IMR-90 (cell line): ENCODE measurements at regions not wholly inside any gene's neighbourhood (a gene's known extent, or its start where the extent isn't known, plus 50 kb on each side); places are given as distances from the start of the nearest gene placed in this dataset.

Source experiments
- ATAC-seq: fragments of 200-7000 bp; cut with Tn5 transposase; 2 replicates; pipeline ENCODE4 v1.9.1; 2020; ENCODE audit warnings: low read depth, mild to moderate bottlenecking, moderate library complexity
- BruUV-seq: library from RNA; stranded (reverse); fragments of 400-500 nt; replicated peaks from 2 replicates; lab custom pipeline; 2021; lab: Mats Ljungman, UMichigan
- CTCF ChIA-PET: fragments of 300-600 bp; formaldehyde crosslinking; extraction: SDS; loops from one replicate; lab custom pipeline; 2021; ENCODE audit warnings: antibody characterized with exemption; lab: Yijun Ruan, JAX
- POLR2A ChIA-PET: fragments of 300-600 bp; sonication (Branson Sonifier 250); formaldehyde crosslinking; loops from one replicate; lab custom pipeline; 2022; ENCODE audit warnings: antibody characterized with exemption; ENCODE audit not compliant: unreplicated experiment; lab: Charles Lee
- DNase-seq: peaks from one replicate; pipeline ENCODE4 v3.0.0; 2013
- H2AFZ ChIP-seq: replicated peaks from 2 replicates; pipeline ENCODE3; 2013; ENCODE audit warnings: low read length, mild to moderate bottlenecking; ENCODE audit not compliant: poor library complexity
- H2AK5ac ChIP-seq: 2 replicates; pipeline ENCODE4 v1.6.1; 2013; ENCODE audit warnings: low read depth, low read length, inconsistent platforms
- H2AK9ac ChIP-seq: replicated peaks from 2 replicates; pipeline ENCODE3; 2013; ENCODE audit warnings: mild to moderate bottlenecking, low read depth, low read length, moderate library complexity; ENCODE audit not compliant: poor library complexity
- H2BK120ac ChIP-seq: 2 replicates; pipeline ENCODE4 v1.6.1; 2013; ENCODE audit warnings: low read depth, low read length, inconsistent platforms
- H2BK15ac ChIP-seq: 3 replicates; pipeline ENCODE4 v1.6.1; 2013; ENCODE audit warnings: low read depth, low read length, inconsistent platforms
- H2BK20ac ChIP-seq: 2 replicates; pipeline ENCODE4 v1.6.1; 2013; ENCODE audit warnings: low read depth, mild to moderate bottlenecking, inconsistent platforms, low read length, moderate library complexity
- H2BK5ac ChIP-seq: 2 replicates; pipeline ENCODE4 v1.6.1; 2013; ENCODE audit warnings: mild to moderate bottlenecking, low read depth, low read length, inconsistent platforms; ENCODE audit not compliant: poor library complexity, severe bottlenecking
- H3K14ac ChIP-seq: replicated peaks from 2 replicates; pipeline ENCODE4 v1.6.1; 2013; ENCODE audit warnings: low read depth, low read length, inconsistent platforms
- H3K18ac ChIP-seq: 2 replicates; pipeline ENCODE4 v1.6.1; 2013; ENCODE audit warnings: low read depth, low read length, control low read depth
- H3K23ac ChIP-seq: 2 replicates; pipeline ENCODE4 v1.6.1; 2013; ENCODE audit warnings: low read depth, low read length, inconsistent platforms
- H3K27ac ChIP-seq: 2 replicates; pipeline ENCODE4 v1.5.1; 2013; ENCODE audit warnings: mild to moderate bottlenecking, control low read depth, low read length; ENCODE audit not compliant: insufficient read depth
- H3K27me3 ChIP-seq: 2 replicates; pipeline ENCODE4 v1.6.1; 2013; ENCODE audit warnings: low read length; ENCODE audit not compliant: control insufficient read depth, insufficient read depth
- H3K36me3 ChIP-seq: 2 replicates; pipeline ENCODE4 v1.6.1; 2013; ENCODE audit warnings: low read length, mixed read lengths; ENCODE audit not compliant: control insufficient read depth, insufficient read depth
- H3K4ac ChIP-seq: 2 replicates; pipeline ENCODE4 v1.6.1; 2013; ENCODE audit warnings: low read depth, low read length, inconsistent platforms
- H3K4me1 ChIP-seq: 2 replicates; pipeline ENCODE4 v1.6.1; 2013; ENCODE audit warnings: low read length, mixed read lengths; ENCODE audit not compliant: control insufficient read depth, insufficient read depth
- H3K4me2 ChIP-seq: 2 replicates; pipeline ENCODE4 v1.6.1; 2013; ENCODE audit warnings: low read depth, mild to moderate bottlenecking, control low read depth, low read length, moderate library complexity
- H3K4me3 ChIP-seq: 2 replicates; pipeline ENCODE4 v1.5.1; 2013; ENCODE audit warnings: low read depth, mild to moderate bottlenecking, control low read depth, low read length, moderate library complexity; ENCODE audit not compliant: insufficient read depth
- H3K56ac ChIP-seq: 2 replicates; pipeline ENCODE4 v1.6.1; 2013; ENCODE audit warnings: low read length, inconsistent platforms; ENCODE audit not compliant: insufficient read depth; ENCODE audit errors: extremely low read depth
- H3K79me1 ChIP-seq, 2 experiments: 2 replicates each; pipeline ENCODE4 v1.6.1; 2013; ENCODE audit warnings: low read length in 2 of 2, inconsistent platforms in 1 of 2, low read depth in 1 of 2
- H3K9ac ChIP-seq: 2 replicates; pipeline ENCODE4 v1.6.1; 2013; ENCODE audit warnings: low read depth, low read length, control low read depth
- H3K9me1 ChIP-seq: 2 replicates; pipeline ENCODE4 v1.6.1; 2013; ENCODE audit warnings: low read length, inconsistent platforms; ENCODE audit not compliant: insufficient read depth
- H3K9me3 ChIP-seq: 2 replicates; pipeline ENCODE4 v1.6.1; 2013; ENCODE audit warnings: low read length; ENCODE audit not compliant: control insufficient read depth, insufficient read depth
- H4K20me1 ChIP-seq: 2 replicates; pipeline ENCODE4 v1.6.1; 2013; ENCODE audit warnings: low read length, inconsistent platforms; ENCODE audit not compliant: insufficient read depth
- H4K5ac ChIP-seq: 2 replicates; pipeline ENCODE4 v1.6.1; 2013; ENCODE audit warnings: mild to moderate bottlenecking, low read depth, low read length, control low read depth
- H4K8ac ChIP-seq, 2 experiments: 2 replicates each; pipeline ENCODE4 v1.6.1; 2013; ENCODE audit warnings: low read depth in 2 of 2, low read length in 2 of 2, control low read depth in 1 of 2, inconsistent platforms in 1 of 2
- H4K91ac ChIP-seq: 2 replicates; pipeline ENCODE4 v1.6.1; 2013; ENCODE audit warnings: low read depth, low read length, inconsistent platforms; ENCODE audit not compliant: insufficient read depth
- CEBPB ChIP-seq: IDR thresholded peaks from 2 replicates; pipeline ENCODE4 v1.6.1; 2012; ENCODE audit warnings: low read depth, low read length, improper control_type of control experiment
- SMC3 ChIP-seq: fragments of 150-350 bp; IDR thresholded peaks from 2 replicates; pipeline ENCODE4 v1.6.1; 2016; ENCODE audit warnings: low read depth, mild to moderate bottlenecking, antibody characterized with exemption, low read length, moderate library complexity
- WGBS, 2 experiments: methylation state at CpG; one replicate each; pipeline versions ENCODE4 v1.1.5 to v1.1.7; 2013; ENCODE audit warnings: missing lambda C conversion rate in 2 of 2; ENCODE audit not compliant: insufficient read length in 1 of 2; ENCODE audit errors: extremely low coverage in 2 of 2; 5-methylcytosine and 5-hydroxymethylcytosine counted together
- dilution Hi-C: fragments of 300-500 bp; cut with HindIII; formaldehyde crosslinking; loops from one replicate; pipeline ENCODE4 v1.14.3; 2018; ENCODE audit warnings: low sequenced_read_pairs; ENCODE audit not compliant: unreplicated experiment
- in situ Hi-C: fragments of 300-500 bp; cut with MboI; formaldehyde crosslinking; loops from 3 replicates; pipeline ENCODE4 v1.14.3; 2019; ENCODE audit warnings: low sequenced_read_pairs, inconsistent platforms, mixed read lengths
- intact Hi-C: fragments of 100-400 bp; cut with micrococcal nuclease; formaldehyde crosslinking; loops from 2 replicates; pipeline ENCODE4 v1.10.0; 2022

DNA sequence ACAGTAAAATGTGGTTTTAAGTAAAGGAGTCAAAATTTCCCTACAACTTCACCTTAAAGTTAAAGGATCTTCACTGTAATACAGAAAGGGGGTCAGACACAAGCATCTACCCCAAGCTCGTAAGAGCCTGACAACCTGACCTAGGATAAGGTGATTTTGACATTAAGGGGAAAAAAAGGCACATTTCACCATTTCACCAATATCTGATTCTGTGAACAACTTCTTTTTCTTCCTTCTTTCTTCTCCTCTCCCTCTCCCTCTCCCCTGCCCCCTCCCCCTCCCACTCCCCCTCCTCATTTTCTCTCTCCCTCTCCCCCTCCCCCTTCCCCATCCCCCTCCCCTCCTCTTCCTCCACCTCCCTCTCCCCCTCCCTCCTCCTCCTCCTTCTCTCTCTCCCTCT is 796.7 kb upstream of the ARGLU1 start:
- peak overlapping the region; percentile 47 for H2BK20ac ChIP-seq
- intact Hi-C loops, result no loop called here
- peak overlapping the region; percentile 84; the same call in 1 of the 2 replicates for H3K56ac ChIP-seq
- H3K4ac ChIP-seq, result peak overlapping the region; percentile 94
- no peaks in the 10 kb centered on the region for H3K27me3 ChIP-seq
- ATAC-seq, result no peak
- H2BK120ac ChIP-seq, result peak overlapping the region; percentile 92
- peaks cover 30 to 53% of the 10 kb centered on the region in 2 experiments for H3K79me1 ChIP-seq
- H3K23ac ChIP-seq, result peak overlapping the region; percentile 7; the same call in 1 of the 2 replicates
- TF ChIP-seq SMC3 (no peak), CEBPB (no peak)
- ChIA-PET CTCF (no interaction called here), POLR2A (no interaction called here)
- no peaks in the 10 kb centered on the region for H3K9me3 ChIP-seq
- H3K27ac ChIP-seq, result peak overlapping the region; percentile 75
- no TSS peak for BruUV-seq
- H4K5ac ChIP-seq, result peak overlapping the region; percentile 9; the same call in 1 of the 2 replicates
- H4K8ac ChIP-seq, result peak overlapping the region; percentile 74 to 84
- H3K4me2 ChIP-seq, result no peak overlapping the region
- H2AFZ ChIP-seq, result no peak overlapping the region
- no peaks in the 10 kb centered on the region; the same call in 1 of the 2 replicates for H3K36me3 ChIP-seq
- H2AK5ac ChIP-seq, result peak overlapping the region; percentile 96
- in situ Hi-C loops, result loop anchor here (5.0 to 25.0 kb wide), 2 partner anchors 147 to 798 kb away; no protein-coding TSS in a partner anchor
- peaks cover 22% of the 10 kb centered on the region for H3K4me1 ChIP-seq
- H3K14ac ChIP-seq, result peak overlapping the region; percentile 85
- H3K4me3 ChIP-seq, result no peak overlapping the region
- DNase-seq, result no peak
- dilution Hi-C loops, result no loop called here
- H2BK15ac ChIP-seq, result peak overlapping the region; percentile 80; the same call in 2 of the 3 replicates
- WGBS, 2 experiments, result no CpG with 5 or more reads among the region's 1 CpG
- H3K18ac ChIP-seq, result peak overlapping the region; percentile 99
- H4K20me1 ChIP-seq, result no peaks in the 10 kb centered on the region
- no peak overlapping the region for H3K9ac ChIP-seq
- H4K91ac ChIP-seq, result peak overlapping the region; percentile 86
- H3K9me1 ChIP-seq, result peaks cover 21% of the 10 kb centered on the region
- H2BK5ac ChIP-seq, result peak overlapping the region; percentile 89
- H2AK9ac ChIP-seq, result no peak overlapping the region
